Fibroblast of lung (primary cell): ENCODE measurements at regions not wholly inside any gene's neighbourhood (a gene's known extent, or its start where the extent isn't known, plus 50 kb on each side); places are given as distances from the start of the nearest gene placed in this dataset.
A peak's percentile ranks its signal among the peaks of the same experiment; 100 is the strongest.

Source experiments
- DNase-seq, 2 donors: peaks; one replicate each; pipeline versions ENCODE4 v3.0.0 to v3.0.0-alpha.2; 2010; ENCODE audit warnings: low read depth in 2 of 2
- H2AFZ ChIP-seq: 2 replicates; pipeline ENCODE4 v1.5.1; 2012; ENCODE audit warnings: low read length, control low read depth, inconsistent platforms
- H3K27ac ChIP-seq: 2 replicates; pipeline ENCODE4 v1.5.1; 2011; ENCODE audit warnings: low read length, control low read depth; ENCODE audit not compliant: insufficient read depth
- H3K27me3 ChIP-seq: 2 replicates; pipeline ENCODE4 v1.5.1; 2011; ENCODE audit warnings: mild to moderate bottlenecking, low read length; ENCODE audit not compliant: control insufficient read depth, insufficient read depth
- H3K36me3 ChIP-seq: 2 replicates; pipeline ENCODE4 v1.5.1; 2011; ENCODE audit warnings: low read length; ENCODE audit not compliant: control insufficient read depth, insufficient read depth
- H3K4me1 ChIP-seq: 2 replicates; pipeline ENCODE4 v1.5.1; 2011; ENCODE audit warnings: low read length; ENCODE audit not compliant: control insufficient read depth, insufficient read depth; ENCODE audit errors: extremely low read depth
- H3K4me2 ChIP-seq: 2 replicates; pipeline ENCODE4 v1.5.1; 2011; ENCODE audit warnings: low read length, control low read depth; ENCODE audit not compliant: insufficient read depth; ENCODE audit errors: extremely low read depth
- H3K4me3 ChIP-seq, 4 experiments: fragments of 200-600 bp in 1 of 4; sonication (generic) in 1 of 4; replicated peaks in 1 of 4; 2 replicates each; pipeline ENCODE4 v1.5.1; 2011 to 2016; ENCODE audit warnings: low read length in 4 of 4, low read depth in 3 of 4, mild to moderate bottlenecking in 3 of 4, control low read depth in 2 of 4, inconsistent platforms in 1 of 4, mixed read lengths in 1 of 4; ENCODE audit not compliant: insufficient read depth in 1 of 4; ENCODE audit errors: control extremely low read depth in 1 of 4
- H3K79me2 ChIP-seq: 2 replicates; pipeline ENCODE4 v1.5.1; 2012; ENCODE audit warnings: mild to moderate bottlenecking, low read length, inconsistent platforms; ENCODE audit not compliant: control insufficient read depth, insufficient read depth
- H3K9ac ChIP-seq: 2 replicates; pipeline ENCODE4 v1.5.1; 2011; ENCODE audit warnings: mild to moderate bottlenecking, low read length, control low read depth; ENCODE audit not compliant: insufficient read depth
- H3K9me3 ChIP-seq: 2 replicates; pipeline ENCODE4 v1.5.1; 2012; ENCODE audit warnings: low read depth, low read length; ENCODE audit not compliant: control insufficient read depth, insufficient read depth
- H4K20me1 ChIP-seq: 2 replicates; pipeline ENCODE4 v1.5.1; 2011; ENCODE audit warnings: low read length; ENCODE audit not compliant: control insufficient read depth, insufficient read depth; ENCODE audit errors: extremely low read depth
- EZH2 ChIP-seq: IDR thresholded peaks from 2 replicates; pipeline ENCODE4 v1.5.1; 2012; ENCODE audit warnings: low read length, control low read depth, mild to moderate bottlenecking; ENCODE audit errors: missing control alignments
- TF ChIP-seq, protein P1 (sequence below), 2 donors: IDR thresholded peaks in 1 of 2; conservative IDR thresholded peaks in 1 of 2; 1 replicate in 1 of 2; 2 replicates in 1 of 2; pipeline ENCODE4 v1.5.1; 2011 to 2012; ENCODE audit warnings: low read length in 2 of 2, control low read depth in 1 of 2, inconsistent platforms in 1 of 2, low read depth in 1 of 2, mild to moderate bottlenecking in 1 of 2

DNA sequence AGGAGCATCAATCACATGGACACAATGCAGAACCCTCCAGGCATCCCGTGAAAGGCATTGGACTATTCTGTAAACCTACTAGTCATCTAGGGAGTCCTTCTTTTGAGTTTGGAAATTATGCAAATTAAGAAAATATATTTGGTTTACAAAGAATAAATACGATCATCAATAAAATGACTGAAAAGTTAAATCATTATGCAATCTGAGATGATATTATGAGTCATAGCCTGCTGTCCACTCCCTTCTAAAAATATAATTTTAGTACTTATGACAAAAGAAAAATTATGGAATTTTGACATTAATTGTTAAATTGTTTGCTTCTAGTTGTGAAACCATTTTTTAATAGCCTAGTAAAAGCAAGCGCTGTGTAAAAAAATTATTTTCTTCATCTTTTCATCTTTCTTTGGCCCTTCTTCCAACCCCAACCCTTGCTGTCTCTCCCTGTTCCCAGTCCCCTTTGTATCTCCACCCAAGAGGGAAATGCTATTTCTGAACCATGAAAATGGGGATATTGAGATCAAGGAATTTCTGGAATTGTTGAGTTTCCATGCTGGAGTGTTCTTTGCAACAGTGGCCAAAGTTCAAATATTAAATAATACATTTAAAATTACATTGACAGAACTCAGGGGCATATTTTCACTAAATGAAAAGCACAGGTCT lies 599.8 kb downstream of the COL12A1 start:
- H3K4me1 ChIP-seq = peaks cover 16% of the 10 kb centered on the region
- DNase-seq = no peak
- no peaks in the 10 kb centered on the region for H3K36me3 ChIP-seq
- H3K79me2 ChIP-seq = no peaks in the 10 kb centered on the region
- peak overlapping the region in 1 of 4 experiments; percentile 28 for H3K4me3 ChIP-seq
- no peak overlapping the region for H3K9ac ChIP-seq
- no peaks in the 10 kb centered on the region for H4K20me1 ChIP-seq
- peak overlapping the region; percentile 19 for H3K27ac ChIP-seq
- no peak overlapping the region for H2AFZ ChIP-seq
- H3K4me2 ChIP-seq = peak overlapping the region; percentile 38
- no peaks in the 10 kb centered on the region for H3K27me3 ChIP-seq
- TF ChIP-seq, protein P1, sequence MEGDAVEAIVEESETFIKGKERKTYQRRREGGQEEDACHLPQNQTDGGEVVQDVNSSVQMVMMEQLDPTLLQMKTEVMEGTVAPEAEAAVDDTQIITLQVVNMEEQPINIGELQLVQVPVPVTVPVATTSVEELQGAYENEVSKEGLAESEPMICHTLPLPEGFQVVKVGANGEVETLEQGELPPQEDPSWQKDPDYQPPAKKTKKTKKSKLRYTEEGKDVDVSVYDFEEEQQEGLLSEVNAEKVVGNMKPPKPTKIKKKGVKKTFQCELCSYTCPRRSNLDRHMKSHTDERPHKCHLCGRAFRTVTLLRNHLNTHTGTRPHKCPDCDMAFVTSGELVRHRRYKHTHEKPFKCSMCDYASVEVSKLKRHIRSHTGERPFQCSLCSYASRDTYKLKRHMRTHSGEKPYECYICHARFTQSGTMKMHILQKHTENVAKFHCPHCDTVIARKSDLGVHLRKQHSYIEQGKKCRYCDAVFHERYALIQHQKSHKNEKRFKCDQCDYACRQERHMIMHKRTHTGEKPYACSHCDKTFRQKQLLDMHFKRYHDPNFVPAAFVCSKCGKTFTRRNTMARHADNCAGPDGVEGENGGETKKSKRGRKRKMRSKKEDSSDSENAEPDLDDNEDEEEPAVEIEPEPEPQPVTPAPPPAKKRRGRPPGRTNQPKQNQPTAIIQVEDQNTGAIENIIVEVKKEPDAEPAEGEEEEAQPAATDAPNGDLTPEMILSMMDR (conservative IDR thresholded peaks at IDR 0.05 in 1 of 2, IDR thresholded peaks at IDR 0.05 in 1 of 2; ENCODE audit: low read depth in 1 of 2, low read length in 2 of 2) = no peak
- no peak for TF ChIP-seq EZH2
- no peaks in the 10 kb centered on the region for H3K9me3 ChIP-seq

DNA sequence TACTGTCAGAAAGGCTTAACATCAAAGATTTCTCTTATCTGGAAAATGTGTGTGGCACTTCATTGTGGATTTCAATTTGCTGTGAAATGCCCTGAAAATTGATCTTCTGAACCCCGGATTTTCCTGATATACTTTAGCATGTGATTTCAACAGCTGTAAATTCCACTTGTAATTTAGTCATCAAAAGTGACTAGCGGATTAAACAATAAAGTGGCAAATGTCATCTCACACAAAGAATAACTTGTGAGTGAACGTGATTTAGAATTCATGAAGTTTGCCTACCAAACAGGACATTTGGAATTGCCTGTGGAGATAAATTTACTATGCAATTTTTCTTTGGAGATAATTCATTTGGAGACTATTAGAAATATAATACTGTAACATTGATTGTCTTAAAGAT lies 601.6 kb downstream of the COL12A1 start:
- no peaks in the 10 kb centered on the region for H3K9me3 ChIP-seq
- H3K79me2 ChIP-seq = no peaks in the 10 kb centered on the region
- no peak overlapping the region for H3K4me3 ChIP-seq
- no peaks in the 10 kb centered on the region for H3K36me3 ChIP-seq
- peaks cover 11% of the 10 kb centered on the region for H3K4me1 ChIP-seq
- H4K20me1 ChIP-seq = no peaks in the 10 kb centered on the region
- DNase-seq = no peak
- H3K4me2 ChIP-seq = no peak overlapping the region
- H3K27me3 ChIP-seq = no peaks in the 10 kb centered on the region
- H3K27ac ChIP-seq = no peak overlapping the region
- TF ChIP-seq, protein P1 (conservative IDR thresholded peaks at IDR 0.05 in 1 of 2, IDR thresholded peaks at IDR 0.05 in 1 of 2; ENCODE audit: low read depth in 1 of 2, low read length in 2 of 2) = no peak
- TF ChIP-seq EZH2 = no peak
- no peak overlapping the region for H3K9ac ChIP-seq
- no peak overlapping the region for H2AFZ ChIP-seq

DNA sequence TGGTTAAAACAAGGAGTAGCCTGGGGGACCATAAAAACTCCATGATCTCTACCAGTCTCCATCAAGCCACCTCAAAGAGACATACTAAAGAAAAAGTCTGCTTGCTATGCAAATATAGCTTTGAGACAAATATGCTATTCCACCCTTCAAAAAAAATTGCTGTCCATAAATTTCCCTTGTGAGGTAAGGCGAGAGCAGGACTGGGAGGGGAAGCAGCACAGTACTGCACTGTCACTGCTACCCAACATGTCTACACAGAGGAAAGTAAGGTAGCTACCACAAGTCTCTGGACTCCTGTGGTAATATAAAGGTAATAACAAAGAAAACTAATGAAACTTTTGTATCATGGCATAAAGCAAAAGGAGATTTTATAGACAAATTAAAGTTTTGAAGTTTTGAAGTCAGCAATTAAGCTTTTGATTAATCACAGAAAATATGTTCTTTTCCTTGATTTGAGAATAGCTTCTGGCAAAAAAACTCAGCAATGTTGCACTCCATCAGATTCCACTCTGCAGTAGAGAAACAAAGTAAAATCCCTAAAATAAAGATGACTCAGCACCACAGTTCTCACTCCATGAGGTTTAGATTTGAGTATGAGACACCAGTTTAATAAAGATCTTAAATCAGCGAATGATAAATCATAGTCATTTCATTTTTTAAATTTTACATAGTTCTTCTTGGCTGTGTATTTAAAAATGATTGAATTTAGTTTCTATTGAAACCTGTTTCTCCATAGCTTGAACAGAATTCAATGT lies 602.4 kb downstream of the COL12A1 start:
- H3K9me3 ChIP-seq = no peaks in the 10 kb centered on the region
- no peaks in the 10 kb centered on the region for H3K36me3 ChIP-seq
- H4K20me1 ChIP-seq = no peaks in the 10 kb centered on the region
- H3K4me2 ChIP-seq = no peak overlapping the region
- H2AFZ ChIP-seq = no peak overlapping the region
- no peak overlapping the region for H3K27ac ChIP-seq
- no peaks in the 10 kb centered on the region for H3K27me3 ChIP-seq
- no peak for TF ChIP-seq EZH2
- TF ChIP-seq, protein P1 (conservative IDR thresholded peaks at IDR 0.05 in 1 of 2, IDR thresholded peaks at IDR 0.05 in 1 of 2; ENCODE audit: low read depth in 1 of 2, low read length in 2 of 2) = no peak
- no peak overlapping the region for H3K9ac ChIP-seq
- H3K4me3 ChIP-seq = no peak overlapping the region
- peak; percentile 32 to 45 for DNase-seq
- H3K4me1 ChIP-seq = peaks cover 10% of the 10 kb centered on the region
- no peaks in the 10 kb centered on the region for H3K79me2 ChIP-seq
